ENCODE measurements at regions not wholly inside any gene's neighbourhood (a gene's known extent, or its start where the extent isn't known, plus 50 kb on each side); places are given as distances from the start of the nearest gene placed in this dataset.

DNA sequence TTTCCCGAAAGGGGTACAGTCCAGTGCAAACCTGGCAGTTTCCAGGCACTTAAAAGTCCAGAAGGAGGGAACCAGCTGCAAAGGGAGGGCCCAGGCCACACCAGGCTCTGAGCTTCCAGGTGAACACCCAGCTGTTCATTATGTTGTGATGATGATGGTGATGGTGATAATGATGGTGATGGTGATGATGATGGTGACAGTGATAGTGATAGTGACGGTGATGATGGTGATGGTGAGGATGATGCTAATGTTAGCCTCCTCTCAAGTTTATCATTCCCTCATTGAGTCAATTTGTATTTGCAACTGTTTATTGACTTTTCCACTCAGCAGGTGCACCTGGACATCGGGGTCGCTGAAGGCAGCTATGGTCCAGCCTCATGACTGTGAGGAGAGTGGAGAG is 199.4 kb upstream of the ID2 start:
- TF ChIP-seq ZNF696 (CRISPR knock-in tag; conservative IDR thresholded peaks at IDR 0.05) (no peak), USF1 (CRISPR knock-in tag; IDR thresholded peaks at IDR 0.05) (no peak), ATF1 (CRISPR knock-in tag; IDR thresholded peaks at IDR 0.05) (no peak), ATF1 (tag; IDR thresholded peaks at IDR 0.05) (no peak), POLR2A (conservative IDR thresholded peaks at IDR 0.05) (no peak), MYBL2 (IDR thresholded peaks at IDR 0.05; ENCODE audit: low read depth) (no peak), MYBL2 (CRISPR knock-in tag; IDR thresholded peaks at IDR 0.05; ENCODE audit: borderline replicate concordance) (no peak), HNRNPLL (IDR thresholded peaks at IDR 0.05; ENCODE audit: low read depth, low read length, poor library complexity, severe bottlenecking) (no peak), ZBTB11 (CRISPR knock-in tag; IDR thresholded peaks at IDR 0.05) (no peak), CTCF (IDR thresholded peaks at IDR 0.05 in 2 of 3, conservative IDR thresholded peaks at IDR 0.05 in 1 of 3; ENCODE audit: insufficient read depth in 2 of 3, low read depth in 1 of 3, low read length in 3 of 3) (no peak), GABPA (tag; conservative IDR thresholded peaks at IDR 0.05; ENCODE audit: low read depth) (no peak)
- TF ChIP-seq, protein P1, sequence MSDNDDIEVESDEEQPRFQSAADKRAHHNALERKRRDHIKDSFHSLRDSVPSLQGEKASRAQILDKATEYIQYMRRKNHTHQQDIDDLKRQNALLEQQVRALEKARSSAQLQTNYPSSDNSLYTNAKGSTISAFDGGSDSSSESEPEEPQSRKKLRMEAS (CRISPR knock-in tag; IDR thresholded peaks at IDR 0.05), result no peak

Measured in K562 (cell line).